H1 (cell line): ENCODE measurements at regions not wholly inside any gene's neighbourhood (a gene's known extent, or its start where the extent isn't known, plus 50 kb on each side); places are given as distances from the start of the nearest gene placed in this dataset.

Experiments used
- CTCF ChIA-PET: fragments of 300-600 bp; sonication (Branson Sonifier 250); formaldehyde crosslinking; loops from one replicate; lab custom pipeline; 2021; ENCODE audit not compliant: partially characterized antibody; lab: Charles Lee
- POLR2A ChIA-PET: fragments of 300-600 bp; sonication (Branson Sonifier 250); formaldehyde crosslinking; loops from one replicate; lab custom pipeline; 2021; ENCODE audit warnings: inconsistent platforms; ENCODE audit not compliant: partially characterized antibody; lab: Charles Lee
- DNase-seq, 2 experiments: peaks; one replicate each; pipeline versions ENCODE4 v3.0.0 to v3.0.0-alpha.2; 2010 to 2022; ENCODE audit warnings: low spot score in 2 of 2, low read depth in 1 of 2, mixed read lengths in 1 of 2
- FAIRE-seq: peaks from 2 replicates; lab custom pipeline; 2011; peaks lifted over from hg19 to GRCh38; lab: Jason Lieb, UNC
- H2AFZ ChIP-seq: 2 replicates; pipeline ENCODE4 v1.8.1; 2012; ENCODE audit warnings: low read length, inconsistent platforms
- H2AK5ac ChIP-seq: 2 replicates; pipeline ENCODE4 v1.6.1; 2013; ENCODE audit warnings: low read depth, low read length
- H2BK120ac ChIP-seq: replicated peaks from 2 replicates; pipeline ENCODE3; 2013; ENCODE audit warnings: low read depth, low read length, inconsistent platforms
- H2BK12ac ChIP-seq: 2 replicates; pipeline ENCODE4 v1.6.1; 2013; ENCODE audit warnings: low read depth, low read length
- H2BK15ac ChIP-seq: 2 replicates; pipeline ENCODE4 v1.6.1; 2013; ENCODE audit warnings: low read length
- H2BK20ac ChIP-seq: 2 replicates; pipeline ENCODE4 v1.6.1; 2013; ENCODE audit warnings: low read length
- H2BK5ac ChIP-seq: 2 replicates; pipeline ENCODE4 v1.6.1; 2013; ENCODE audit warnings: low read depth, low read length
- H3K14ac ChIP-seq: 2 replicates; pipeline ENCODE4 v1.6.1; 2013; ENCODE audit warnings: inconsistent platforms; ENCODE audit not compliant: insufficient read length
- H3K18ac ChIP-seq: 2 replicates; pipeline ENCODE4 v1.6.1; 2013; ENCODE audit warnings: low read length; ENCODE audit errors: extremely low read depth
- H3K23ac ChIP-seq: 2 replicates; pipeline ENCODE4 v1.6.1; 2013; ENCODE audit warnings: inconsistent platforms; ENCODE audit not compliant: insufficient read length
- H3K23me2 ChIP-seq: 2 replicates; pipeline ENCODE4 v1.6.1; 2013; ENCODE audit warnings: low read depth, low read length
- H3K27ac ChIP-seq: 2 replicates; pipeline ENCODE4 v1.6.1; 2011; ENCODE audit warnings: low read depth, low read length, inconsistent platforms
- H3K27me3 ChIP-seq, 4 experiments: replicated peaks in 1 of 4; 1 replicate in 1 of 4; 2 replicates in 3 of 4; pipeline versions ENCODE4 v1.6.1 to v1.8.1; 2011 to 2013; ENCODE audit warnings: low read length in 3 of 4, mild to moderate bottlenecking in 3 of 4, inconsistent platforms in 2 of 4, mixed read lengths in 2 of 4, moderate library complexity in 1 of 4; ENCODE audit not compliant: control insufficient read depth in 3 of 4, insufficient read depth in 3 of 4; ENCODE audit errors: extremely low read depth in 1 of 4
- H3K36me3 ChIP-seq, 4 experiments: 2 replicates each; pipeline versions ENCODE4 v1.6.1 to v1.8.1; 2011 to 2013; ENCODE audit warnings: mild to moderate bottlenecking in 4 of 4, low read length in 3 of 4, moderate library complexity in 2 of 4, control low read depth in 1 of 4, inconsistent platforms in 1 of 4; ENCODE audit not compliant: insufficient read depth in 4 of 4, control insufficient read depth in 2 of 4
- H3K4ac ChIP-seq: replicated peaks from 2 replicates; pipeline ENCODE3; 2013; ENCODE audit warnings: low read length, low read depth, mixed read lengths, inconsistent platforms; ENCODE audit not compliant: insufficient read length
- H3K4me1 ChIP-seq, 4 experiments: replicated peaks in 1 of 4; 1 replicate in 1 of 4; 2 replicates in 3 of 4; pipeline versions ENCODE4 v1.6.1 to v1.8.1; 2011 to 2013; ENCODE audit warnings: low read length in 3 of 4, inconsistent platforms in 2 of 4, mixed read lengths in 1 of 4; ENCODE audit not compliant: insufficient read depth in 4 of 4, control insufficient read depth in 3 of 4
- H3K4me2 ChIP-seq, 2 experiments: 2 replicates each; pipeline versions ENCODE4 v1.6.1 to v1.8.1; 2011 to 2013; ENCODE audit warnings: low read depth in 2 of 2, low read length in 2 of 2, control low read depth in 1 of 2, inconsistent platforms in 1 of 2, mild to moderate bottlenecking in 1 of 2; ENCODE audit not compliant: insufficient read depth in 1 of 2
- H3K4me3 ChIP-seq, 4 experiments: fragments of 200-600, 300-600 bp in 1 of 4; sonication (generic), shearing (Covaris generic), sonication (Bioruptor Twin) in 1 of 4; 2 replicates each; pipeline versions ENCODE4 v1.5.1 to v1.8.1; 2011 to 2016; ENCODE audit warnings: low read length in 4 of 4, low read depth in 3 of 4, control low read depth in 2 of 4, inconsistent platforms in 2 of 4, mild to moderate bottlenecking in 2 of 4, mixed read lengths in 1 of 4, moderate library complexity in 1 of 4; ENCODE audit not compliant: insufficient read depth in 2 of 4; ENCODE audit errors: extremely low read depth in 1 of 4
- H3K56ac ChIP-seq: replicated peaks from 2 replicates; pipeline ENCODE3; 2013; ENCODE audit warnings: low read depth, mild to moderate bottlenecking, mixed read lengths, low read length, inconsistent platforms; ENCODE audit not compliant: insufficient read length
- H3K79me1 ChIP-seq: 2 replicates; pipeline ENCODE4 v1.6.1; 2013; ENCODE audit warnings: low read depth, low read length, control low read depth
- H3K79me2 ChIP-seq, 2 experiments: 2 replicates each; pipeline versions ENCODE4 v1.6.1 to v1.8.1; 2012 to 2013; ENCODE audit warnings: low read length in 2 of 2, mild to moderate bottlenecking in 2 of 2, inconsistent platforms in 1 of 2; ENCODE audit not compliant: insufficient read depth in 2 of 2, control insufficient read depth in 1 of 2
- H3K9ac ChIP-seq, 4 experiments: replicated peaks in 1 of 4; 1 replicate in 1 of 4; 2 replicates in 3 of 4; pipeline versions ENCODE4 v1.6.1 to v1.8.1; 2011 to 2013; ENCODE audit warnings: low read depth in 3 of 4, low read length in 3 of 4, control low read depth in 2 of 4, mild to moderate bottlenecking in 2 of 4, moderate library complexity in 2 of 4, inconsistent platforms in 1 of 4; ENCODE audit errors: extremely low read depth in 1 of 4
- H3K9me3 ChIP-seq, 2 experiments: 2 replicates each; pipeline versions ENCODE4 v1.6.1 to v1.8.1; 2012 to 2013; ENCODE audit warnings: mild to moderate bottlenecking in 2 of 2, moderate library complexity in 2 of 2, control low read depth in 1 of 2, inconsistent platforms in 1 of 2, low read depth in 1 of 2, low read length in 1 of 2, mixed read lengths in 1 of 2; ENCODE audit not compliant: insufficient read depth in 2 of 2
- H4K20me1 ChIP-seq, 2 experiments: replicated peaks in 1 of 2; 2 replicates each; pipeline versions ENCODE3 to v1.8.1; 2011 to 2013; ENCODE audit warnings: inconsistent platforms in 2 of 2, low read length in 2 of 2, mild to moderate bottlenecking in 1 of 2; ENCODE audit not compliant: insufficient read depth in 2 of 2, control insufficient read depth in 1 of 2
- H4K5ac ChIP-seq: 2 replicates; pipeline ENCODE4 v1.6.1; 2013; ENCODE audit warnings: low read length, low read depth, mixed read lengths, inconsistent platforms; ENCODE audit not compliant: insufficient read length
- H4K8ac ChIP-seq: 2 replicates; pipeline ENCODE4 v1.8.0; 2013; ENCODE audit warnings: mild to moderate bottlenecking, moderate library complexity, low read length, inconsistent platforms; ENCODE audit not compliant: insufficient read depth; ENCODE audit errors: extremely low read depth
- H4K91ac ChIP-seq: replicated peaks from 2 replicates; pipeline ENCODE3; 2013; ENCODE audit warnings: low read length, mixed read lengths, inconsistent platforms; ENCODE audit not compliant: insufficient read length
- ATF3 ChIP-seq: IDR thresholded peaks from 2 replicates; pipeline ENCODE4 v1.6.1; 2011; ENCODE audit warnings: low read depth, mild to moderate bottlenecking, low read length; ENCODE audit not compliant: insufficient read depth
- CBX5 ChIP-seq: fragments of 300-800, 300-1000 bp; sonication (generic); IDR thresholded peaks from 2 replicates; pipeline ENCODE4 v1.7.1; 2016; ENCODE audit warnings: antibody characterized with exemption, low read length, low read depth
- CTBP2 ChIP-seq: IDR thresholded peaks from 2 replicates; pipeline ENCODE4 v1.7.0; 2011; ENCODE audit warnings: borderline replicate concordance, mild to moderate bottlenecking, moderate library complexity, mixed read lengths, low read length; ENCODE audit not compliant: insufficient read depth, insufficient read length
- EGR1 ChIP-seq: IDR thresholded peaks from 2 replicates; pipeline ENCODE4 v1.6.1; 2011; ENCODE audit warnings: low read depth, low read length, borderline replicate concordance
- JUN ChIP-seq: IDR thresholded peaks from 2 replicates; pipeline ENCODE4 v1.6.1; 2011; ENCODE audit warnings: low read depth, mild to moderate bottlenecking, improper control_type of control experiment, low read length
- KDM1A ChIP-seq: fragments of 200-600, 300-600 bp; sonication (generic); IDR thresholded peaks from 2 replicates; pipeline ENCODE4 v1.7.1; 2016; ENCODE audit warnings: mild to moderate bottlenecking, low read length, borderline replicate concordance
- NRF1 ChIP-seq: IDR thresholded peaks from 2 replicates; pipeline ENCODE4 v1.6.1; 2011; ENCODE audit warnings: mild to moderate bottlenecking, low read depth, low read length, improper control_type of control experiment
- RAD21 ChIP-seq, 2 experiments: IDR thresholded peaks in 1 of 2; conservative IDR thresholded peaks in 1 of 2; 2 replicates each; pipeline ENCODE4 v1.6.1; 2011; ENCODE audit warnings: low read depth in 2 of 2, low read length in 2 of 2, improper control_type of control experiment in 1 of 2, inconsistent platforms in 1 of 2, mild to moderate bottlenecking in 1 of 2, moderate library complexity in 1 of 2
- RXRA ChIP-seq: IDR thresholded peaks from 2 replicates; pipeline ENCODE4 v1.6.1; 2011; ENCODE audit warnings: low read depth, mild to moderate bottlenecking, low read length, moderate library complexity; ENCODE audit not compliant: insufficient read depth
- SIN3A ChIP-seq, 2 experiments: IDR thresholded peaks in 1 of 2; conservative IDR thresholded peaks in 1 of 2; 2 replicates each; pipeline ENCODE4 v1.6.1; 2011 to 2012; ENCODE audit warnings: low read length in 2 of 2, improper control_type of control experiment in 1 of 2, low read depth in 1 of 2, mild to moderate bottlenecking in 1 of 2
- SP4 ChIP-seq: IDR thresholded peaks from 2 replicates; pipeline ENCODE4 v1.6.1; 2012; ENCODE audit warnings: low read length, inconsistent platforms
- TCF12 ChIP-seq: IDR thresholded peaks from 2 replicates; pipeline ENCODE4 v1.6.1; 2011; ENCODE audit warnings: low read depth, mild to moderate bottlenecking, low read length
- WGBS, 2 experiments: shearing (Covaris generic) in 1 of 2; methylation state at CpG; one replicate each; pipeline versions ENCODE4 v1.1.6 to v1.1.7; 2013 to 2015; ENCODE audit warnings: low lambda C conversion rate in 2 of 2, mixed read lengths in 2 of 2, inconsistent platforms in 1 of 2, low coverage in 1 of 2, missing lambda C conversion rate in 1 of 2; ENCODE audit not compliant: insufficient replicate concordance in 2 of 2, insufficient coverage in 1 of 2, insufficient read length in 1 of 2; ENCODE audit errors: extremely low coverage in 1 of 2, missing lambda C conversion rate in 1 of 2; 5-methylcytosine and 5-hydroxymethylcytosine counted together

- no peak overlapping the region for H3K56ac ChIP-seq
- H4K8ac ChIP-seq = no peak overlapping the region
- H3K9me3 ChIP-seq = no peaks in the 10 kb centered on the region
- H4K91ac ChIP-seq = no peak overlapping the region
- no peaks in the 10 kb centered on the region for H3K79me1 ChIP-seq
- H2AFZ ChIP-seq = no peak overlapping the region
- H2BK120ac ChIP-seq = no peak overlapping the region
- no peaks in the 10 kb centered on the region for H4K20me1 ChIP-seq
- no peak overlapping the region for H4K5ac ChIP-seq
- no peak overlapping the region for H2BK12ac ChIP-seq
- H3K79me2 ChIP-seq = no peaks in the 10 kb centered on the region
- no peak overlapping the region for H3K18ac ChIP-seq
- ChIA-PET POLR2A (no interaction called here), CTCF (interaction anchor here (0.8 to 1.4 kb wide), 3 partner anchors 9 to 47 kb away, joined by 3 to 4 read pairs (median 3); no protein-coding TSS in a partner anchor)
- TF ChIP-seq NRF1 (no peak), JUN (no peak), TCF12 (no peak), RXRA (no peak), SP4 (no peak), EGR1 (no peak), RAD21 (IDR thresholded peaks at IDR 0.05 in 1 of 2, conservative IDR thresholded peaks at IDR 0.05 in 1 of 2; ENCODE audit: low read depth in 2 of 2, low read length in 2 of 2) (no peak), CTBP2 (no peak), SIN3A (conservative IDR thresholded peaks at IDR 0.05 in 1 of 2, IDR thresholded peaks at IDR 0.05 in 1 of 2; ENCODE audit: low read depth in 1 of 2, low read length in 2 of 2) (no peak), CBX5 (no peak), KDM1A (no peak), ATF3 (no peak)
- H3K36me3 ChIP-seq = no peaks in the 10 kb centered on the region
- no peak overlapping the region for H3K4me2 ChIP-seq
- WGBS, 2 experiments = 100% methylated on average over 2 of the region's 2 CpGs; no CpG with 5 or more reads in 1 of the 2 experiments
- DNase-seq = no peak
- H3K4me1 ChIP-seq = no peaks in the 10 kb centered on the region; a peak in 1 of 7 replicates
- no peak overlapping the region for H2BK20ac ChIP-seq
- no peak overlapping the region for H3K23ac ChIP-seq
- H3K27me3 ChIP-seq = no peaks in the 10 kb centered on the region
- H2BK15ac ChIP-seq = no peak overlapping the region
- H3K9ac ChIP-seq = no peak overlapping the region
- H3K27ac ChIP-seq = no peak overlapping the region
- H3K23me2 ChIP-seq = no peaks in the 10 kb centered on the region
- no peak overlapping the region for H2AK5ac ChIP-seq
- no peak for FAIRE-seq
- H3K14ac ChIP-seq = no peak overlapping the region
- H3K4me3 ChIP-seq = no peak overlapping the region
- no peak overlapping the region for H3K4ac ChIP-seq
- H2BK5ac ChIP-seq = no peak overlapping the region
Measured at GRCh38 chr5:164962329-164962961, 1457.0 kb downstream of the MAT2B start.
